ENCODE measurements at regions not wholly inside any gene's neighbourhood (a gene's known extent, or its start where the extent isn't known, plus 50 kb on each side); places are given as distances from the start of the nearest gene placed in this dataset.

GRCh38 chr1:101532377-101532776, 295.6 kb downstream of the S1PR1 start:
- TF ChIP-seq POLR2A (IDR thresholded peaks at IDR 0.05) (no peak), CTCF (IDR thresholded peaks at IDR 0.05) (no peak)

Measured in lower leg skin (tissue), 3 donors.